ENCODE measurements at regions not wholly inside any gene's neighbourhood (a gene's known extent, or its start where the extent isn't known, plus 50 kb on each side); places are given as distances from the start of the nearest gene placed in this dataset.

GRCh38 chr5:3963652-3964051, 368.0 kb downstream of the IRX1 start:
- DNase-seq = no peak

GRCh38 chr5:3980156-3980555, 384.5 kb downstream of the IRX1 start:
- no peak for DNase-seq

- DNase-seq = no peak
These were observed 392.2 kb downstream of the IRX1 start for GRCh38 chr5:3987867-3988266.

GRCh38 chr5:3993856-3994473, 398.3 kb downstream of the IRX1 start:
- DNase-seq = no peak

- DNase-seq = no peak
These were observed 399.0 kb downstream of the IRX1 start for GRCh38 chr5:3994628-3995027.

GRCh38 chr5:3995954-3996619, 400.5 kb downstream of the IRX1 start:
- no peak for DNase-seq

- no peak for DNase-seq
These were observed 401.2 kb downstream of the IRX1 start for GRCh38 chr5:3996707-3997336.

- no peak for DNase-seq
These were observed 402.0 kb downstream of the IRX1 start for GRCh38 chr5:3997670-3998069.

GRCh38 chr5:3999929-4000328, 404.3 kb downstream of the IRX1 start:
- no peak for DNase-seq

- DNase-seq = no peak
These were observed 405.4 kb downstream of the IRX1 start for GRCh38 chr5:4001004-4001403.

GRCh38 chr5:4001758-4002533, 406.3 kb downstream of the IRX1 start:
- no peak for DNase-seq

- DNase-seq = no peak
These were observed 409.7 kb downstream of the IRX1 start for GRCh38 chr5:4005335-4005734.

GRCh38 chr5:4007001-4007400, 411.4 kb downstream of the IRX1 start:
- DNase-seq = no peak

GRCh38 chr5:4011943-4012342, 416.3 kb downstream of the IRX1 start:
- no peak for DNase-seq

GRCh38 chr5:4013106-4013898, 417.7 kb downstream of the IRX1 start:
- DNase-seq = no peak

GRCh38 chr5:4015709-4016108, 420.1 kb downstream of the IRX1 start:
- DNase-seq = no peak

- no peak for DNase-seq
These were observed 421.6 kb downstream of the IRX1 start for GRCh38 chr5:4017076-4017803.

- no peak for DNase-seq
These were observed 422.4 kb downstream of the IRX1 start for GRCh38 chr5:4018007-4018406.

- no peak for DNase-seq
These were observed 423.6 kb downstream of the IRX1 start for GRCh38 chr5:4019009-4019769.

GRCh38 chr5:4019841-4020240, 424.2 kb downstream of the IRX1 start:
- no peak for DNase-seq

- DNase-seq = no peak
These were observed 424.8 kb downstream of the IRX1 start for GRCh38 chr5:4020400-4020799.
